HCT116 (cell line): ENCODE measurements at regions not wholly inside any gene's neighbourhood (a gene's known extent, or its start where the extent isn't known, plus 50 kb on each side); places are given as distances from the start of the nearest gene placed in this dataset.

ENCODE experiments used
- ATAC-seq: fragments of 200-7000 bp; cut with Tn5 transposase; 2 replicates; pipeline ENCODE4 v1.9.1; 2020; ENCODE audit warnings: mild to moderate bottlenecking, moderate library complexity
- BruUV-seq: library from RNA; stranded (reverse); fragments of 400-500 nt; replicated peaks from 2 replicates; lab custom pipeline; 2021; lab: Mats Ljungman, UMichigan
- CTCF ChIA-PET: fragments of 300-600 bp; sonication (Branson Sonifier 250); formaldehyde crosslinking; loops from one replicate; lab custom pipeline; 2021; ENCODE audit warnings: antibody characterized with exemption; lab: Charles Lee
- POLR2A ChIA-PET: fragments of 300-600, 350-600 bp; sonication (Branson Sonifier 250); formaldehyde crosslinking; loops from one replicate; lab custom pipeline; 2021; ENCODE audit warnings: antibody characterized with exemption; lab: Charles Lee
- RAD21 ChIA-PET, 2 experiments: fragments of 300-600 bp; sonication (Branson Sonifier 250); formaldehyde crosslinking; loops; one replicate each; lab custom pipeline; 2023; ENCODE audit warnings: low total read pairs in 2 of 2; ENCODE audit not compliant: uncharacterized antibody in 2 of 2, unreplicated experiment in 2 of 2, low non-redundant PET in 1 of 2; lab: Charles Lee
- DNase-seq: peaks from one replicate; pipeline ENCODE4 v3.0.0-alpha.2; 2010; ENCODE audit warnings: low read depth, low spot score
- H2AFZ ChIP-seq: fragments of 200-600 bp; shearing (Covaris generic), sonication (generic); 2 replicates; pipeline ENCODE4 v1.6.1; 2017; ENCODE audit warnings: low read depth, mixed run types, mixed read lengths, antibody characterized with exemption, low read length; ENCODE audit not compliant: poor library complexity, severe bottlenecking
- H3K27ac ChIP-seq: 2 replicates; pipeline ENCODE4 v1.5.1; 2012; ENCODE audit warnings: low read depth, low read length
- H3K27me3 ChIP-seq: fragments of 200-600 bp; sonication (generic); 2 replicates; pipeline ENCODE4 v1.6.1; 2016; ENCODE audit warnings: mixed run types, low read length, mixed read lengths; ENCODE audit not compliant: insufficient read depth
- H3K36me3 ChIP-seq, 2 experiments: fragments of 200-500 bp in 1 of 2; fragments of 200-600 bp in 1 of 2; sonication (Bioruptor generic) in 1 of 2; sonication (generic) in 1 of 2; 2 replicates each; pipeline versions ENCODE4 v1.5.1 to v1.6.1; 2014 to 2016; ENCODE audit warnings: low read length in 2 of 2, inconsistent platforms in 1 of 2, mixed read lengths in 1 of 2, mixed run types in 1 of 2; ENCODE audit not compliant: insufficient read depth in 2 of 2, control insufficient read depth in 1 of 2
- H3K4me1 ChIP-seq, 2 experiments: fragments of 200-600 bp in 1 of 2; sonication (generic) in 1 of 2; 2 replicates each; pipeline versions ENCODE4 v1.5.1 to v1.6.1; 2012 to 2017; ENCODE audit warnings: low read length in 2 of 2, inconsistent platforms in 1 of 2, mild to moderate bottlenecking in 1 of 2, mixed read lengths in 1 of 2, mixed run types in 1 of 2, moderate library complexity in 1 of 2; ENCODE audit not compliant: insufficient read depth in 2 of 2, control insufficient read depth in 1 of 2
- H3K4me2 ChIP-seq: fragments of 200-600 bp; sonication (generic); 2 replicates; pipeline ENCODE4 v1.6.1; 2017; ENCODE audit warnings: mixed run types, low read length, mixed read lengths
- H3K4me3 ChIP-seq, 2 experiments: fragments of 200-600 bp in 1 of 2; sonication (generic) in 1 of 2; replicated peaks in 1 of 2; 2 replicates each; pipeline ENCODE4 v1.5.1; 2011 to 2016; ENCODE audit warnings: low read length in 2 of 2, control low read depth in 1 of 2, low read depth in 1 of 2, mild to moderate bottlenecking in 1 of 2, mixed read lengths in 1 of 2, mixed run types in 1 of 2
- H3K79me2 ChIP-seq: fragments of 200-600 bp; sonication (generic); 2 replicates; pipeline ENCODE4 v1.6.1; 2017; ENCODE audit warnings: mild to moderate bottlenecking, mixed run types, low read length, moderate library complexity, mixed read lengths; ENCODE audit not compliant: insufficient read depth
- H3K9ac ChIP-seq: fragments of 200-600 bp; sonication (generic); 2 replicates; pipeline ENCODE4 v1.6.1; 2016; ENCODE audit warnings: low read length, mixed read lengths
- H3K9me2 ChIP-seq: fragments of 200-600 bp; sonication (generic), shearing (Covaris generic); 2 replicates; pipeline ENCODE4 v1.6.1; 2017; ENCODE audit warnings: mixed run types, mild to moderate bottlenecking, moderate library complexity; ENCODE audit not compliant: insufficient read depth
- H3K9me3 ChIP-seq, 2 experiments: fragments of 200-500 bp in 1 of 2; fragments of 200-600 bp in 1 of 2; sonication (Bioruptor generic) in 1 of 2; sonication (generic) in 1 of 2; 2 replicates each; pipeline ENCODE4 v1.6.1; 2014 to 2017; ENCODE audit warnings: low read length in 2 of 2, mixed read lengths in 2 of 2, inconsistent platforms in 1 of 2, low read depth in 1 of 2, mild to moderate bottlenecking in 1 of 2, mixed run types in 1 of 2, moderate library complexity in 1 of 2; ENCODE audit not compliant: control insufficient read depth in 1 of 2, insufficient read depth in 1 of 2
- H4K20me1 ChIP-seq: fragments of 200-600 bp; sonication (generic), shearing (Covaris generic); 2 replicates; pipeline ENCODE4 v1.6.1; 2017; ENCODE audit warnings: mixed run types, mild to moderate bottlenecking, moderate library complexity; ENCODE audit not compliant: insufficient read depth
- EGR1 ChIP-seq: IDR thresholded peaks from 2 replicates; pipeline ENCODE4 v1.6.1; 2012; ENCODE audit warnings: low read depth
- EZH2 ChIP-seq: fragments of 200-600 bp; sonication (generic); IDR thresholded peaks from 2 replicates; pipeline ENCODE4 v1.6.1; 2017; ENCODE audit warnings: antibody characterized with exemption, mixed run types
- EZH2phosphoT487 ChIP-seq: fragments of 200-600 bp; IDR thresholded peaks from 2 replicates; pipeline ENCODE4 v1.6.1; 2018; ENCODE audit warnings: antibody characterized with exemption, borderline replicate concordance
- YY1 ChIP-seq: IDR thresholded peaks from 2 replicates; pipeline ENCODE4 v1.6.1; 2011; ENCODE audit warnings: low read length, low read depth, moderate library complexity, mild to moderate bottlenecking; ENCODE audit not compliant: insufficient replicate concordance; ENCODE audit errors: extremely low read depth
- intact Hi-C: fragments of 100-400 bp; cut with micrococcal nuclease; formaldehyde crosslinking; loops from 2 replicates; pipeline ENCODE4 v1.10.0; 2022
- TF ChIP-seq, protein P1 (sequence below), 3 experiments: fragments of 200-600 bp in 1 of 3; sonication (generic) in 1 of 3; IDR thresholded peaks in 2 of 3; conservative IDR thresholded peaks in 1 of 3; 2 replicates each; pipeline ENCODE4 v1.5.1; 2012 to 2017; ENCODE audit warnings: low read depth in 2 of 3, low read length in 2 of 3, antibody characterized with exemption in 1 of 3, borderline replicate concordance in 1 of 3, control low read depth in 1 of 3, mild to moderate bottlenecking in 1 of 3, mixed read lengths in 1 of 3, mixed run types in 1 of 3, moderate library complexity in 1 of 3; ENCODE audit not compliant: insufficient read depth in 1 of 3
- TF ChIP-seq, protein P2 (sequence below): IDR thresholded peaks from 2 replicates; pipeline ENCODE4 v1.6.1; 2012

DNA sequence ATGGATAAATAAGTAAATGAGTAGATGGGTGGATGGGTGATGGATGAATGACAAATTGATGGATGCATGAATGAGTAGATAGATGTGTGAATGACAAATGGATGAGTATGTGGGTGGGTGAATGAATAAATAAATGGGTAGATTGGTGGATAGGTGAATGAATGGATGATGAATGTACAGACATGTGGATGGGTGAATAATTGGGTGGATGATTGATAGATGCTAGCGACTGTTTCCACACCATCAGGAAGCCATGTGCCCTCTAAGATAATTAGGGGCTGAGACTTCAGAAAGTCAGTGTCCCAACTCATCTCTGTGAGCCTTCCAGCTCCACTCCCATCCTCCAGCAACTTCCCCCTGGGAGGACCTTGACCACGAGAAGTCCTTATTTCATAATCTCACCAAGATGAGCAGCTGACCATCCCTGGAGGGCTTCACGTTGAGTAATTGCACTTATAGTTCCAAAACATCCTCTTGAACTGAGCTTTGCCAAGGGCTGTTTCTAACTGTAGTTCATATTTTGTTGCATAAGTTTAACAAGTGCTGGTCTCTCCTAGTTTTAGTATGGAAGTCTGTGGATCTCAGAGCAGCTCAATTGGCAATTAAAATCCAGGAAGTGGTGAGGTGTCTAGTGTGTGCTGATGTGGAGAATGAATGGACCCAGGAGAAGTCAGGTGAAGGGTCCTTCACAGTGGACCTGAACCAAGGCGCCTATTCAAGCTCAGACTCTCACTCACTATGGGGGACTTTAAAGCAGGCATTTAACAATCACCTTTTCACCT lies 295.7 kb downstream of the ADGRD1 start:
- CTCF ChIA-PET = no interaction called here
- no peak overlapping the region for H3K27ac ChIP-seq
- no peak overlapping the region for H3K9ac ChIP-seq
- no peak for ATAC-seq
- H2AFZ ChIP-seq = no peak overlapping the region
- H3K4me3 ChIP-seq = no peak overlapping the region
- DNase-seq = no peak
- no peak overlapping the region for H3K4me2 ChIP-seq
- no peaks in the 10 kb centered on the region for H3K36me3 ChIP-seq
- H4K20me1 ChIP-seq = no peaks in the 10 kb centered on the region
- no peaks in the 10 kb centered on the region for H3K9me3 ChIP-seq
- no TSS peak for BruUV-seq
- RAD21 ChIA-PET = no interaction called here
- POLR2A ChIA-PET = no interaction called here
- no peaks in the 10 kb centered on the region for H3K4me1 ChIP-seq
- TF ChIP-seq, protein P1, sequence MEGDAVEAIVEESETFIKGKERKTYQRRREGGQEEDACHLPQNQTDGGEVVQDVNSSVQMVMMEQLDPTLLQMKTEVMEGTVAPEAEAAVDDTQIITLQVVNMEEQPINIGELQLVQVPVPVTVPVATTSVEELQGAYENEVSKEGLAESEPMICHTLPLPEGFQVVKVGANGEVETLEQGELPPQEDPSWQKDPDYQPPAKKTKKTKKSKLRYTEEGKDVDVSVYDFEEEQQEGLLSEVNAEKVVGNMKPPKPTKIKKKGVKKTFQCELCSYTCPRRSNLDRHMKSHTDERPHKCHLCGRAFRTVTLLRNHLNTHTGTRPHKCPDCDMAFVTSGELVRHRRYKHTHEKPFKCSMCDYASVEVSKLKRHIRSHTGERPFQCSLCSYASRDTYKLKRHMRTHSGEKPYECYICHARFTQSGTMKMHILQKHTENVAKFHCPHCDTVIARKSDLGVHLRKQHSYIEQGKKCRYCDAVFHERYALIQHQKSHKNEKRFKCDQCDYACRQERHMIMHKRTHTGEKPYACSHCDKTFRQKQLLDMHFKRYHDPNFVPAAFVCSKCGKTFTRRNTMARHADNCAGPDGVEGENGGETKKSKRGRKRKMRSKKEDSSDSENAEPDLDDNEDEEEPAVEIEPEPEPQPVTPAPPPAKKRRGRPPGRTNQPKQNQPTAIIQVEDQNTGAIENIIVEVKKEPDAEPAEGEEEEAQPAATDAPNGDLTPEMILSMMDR (IDR thresholded peaks at IDR 0.05 in 2 of 3, conservative IDR thresholded peaks at IDR 0.05 in 1 of 3; ENCODE audit: borderline replicate concordance in 1 of 3, insufficient read depth in 1 of 3, low read depth in 2 of 3, low read length in 2 of 3) = no peak
- TF ChIP-seq EZH2 = no peak
- no peak for TF ChIP-seq EGR1
- no peak for TF ChIP-seq YY1
- TF ChIP-seq, protein P2, sequence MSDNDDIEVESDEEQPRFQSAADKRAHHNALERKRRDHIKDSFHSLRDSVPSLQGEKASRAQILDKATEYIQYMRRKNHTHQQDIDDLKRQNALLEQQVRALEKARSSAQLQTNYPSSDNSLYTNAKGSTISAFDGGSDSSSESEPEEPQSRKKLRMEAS = no peak
- no peak for TF ChIP-seq EZH2phosphoT487
- TF ChIP-seq, all 23 proteins: peak for 0
- H3K9me2 ChIP-seq = no peaks in the 10 kb centered on the region
- no peaks in the 10 kb centered on the region for H3K27me3 ChIP-seq
- intact Hi-C loops = no loop called here
- H3K79me2 ChIP-seq = no peaks in the 10 kb centered on the region
